Upper lobe of left lung (tissue), 6 donors: ENCODE measurements at regions not wholly inside any gene's neighbourhood (a gene's known extent, or its start where the extent isn't known, plus 50 kb on each side); places are given as distances from the start of the nearest gene placed in this dataset.

Experiments
- ATAC-seq, 2 donors: fragments of 200-7000 bp; cut with Tn5 transposase; one replicate each; pipeline ENCODE4 v1.9.1; 2022; ENCODE audit warnings: mild to moderate bottlenecking in 2 of 2, moderate library complexity in 2 of 2; ENCODE audit not compliant: low FRiP score in 2 of 2
- DNase-seq, 2 donors: peaks; one replicate each; pipeline ENCODE4 v3.0.0-alpha.2; 2019 to 2020
- H3K27ac ChIP-seq, 4 donors: fragments of 200-600 bp; sonication (generic); one replicate each; pipeline ENCODE4 v1.5.1; 2016 to 2019
- H3K27me3 ChIP-seq, 4 donors: fragments of 200-600 bp; sonication (generic); one replicate each; pipeline ENCODE4 v1.5.1; 2017 to 2019
- H3K36me3 ChIP-seq, 4 donors: fragments of 200-600 bp; sonication (generic); one replicate each; pipeline ENCODE4 v1.5.1; 2016 to 2019
- H3K4me1 ChIP-seq, 4 donors: fragments of 200-600 bp; sonication (generic); one replicate each; pipeline ENCODE4 v1.5.1; 2018 to 2019
- H3K4me3 ChIP-seq, 4 donors: fragments of 200-600 bp; sonication (generic); one replicate each; pipeline ENCODE4 v1.5.1; 2017 to 2019; ENCODE audit warnings: mild to moderate bottlenecking in 2 of 4, moderate library complexity in 1 of 4
- H3K9me3 ChIP-seq, 4 donors: fragments of 200-600 bp; sonication (generic); one replicate each; pipeline ENCODE4 v1.5.1; 2018 to 2019
- EP300 ChIP-seq, 4 donors: sonication (generic); formaldehyde crosslinking; IDR thresholded peaks; one replicate each; pipeline ENCODE4 v1.5.1; 2017; ENCODE audit warnings: antibody characterized with exemption in 4 of 4, control low read depth in 2 of 4
- POLR2A ChIP-seq, 4 donors: fragments of 450-650 bp; IDR thresholded peaks; one replicate each; pipeline ENCODE4 v1.5.1; 2016 to 2017; ENCODE audit warnings: antibody characterized with exemption in 4 of 4, mild to moderate bottlenecking in 2 of 4
- POLR2AphosphoS5 ChIP-seq, 2 donors: sonication (generic); formaldehyde crosslinking; IDR thresholded peaks; one replicate each; pipeline ENCODE4 v1.5.1; 2017; ENCODE audit warnings: antibody characterized with exemption in 2 of 2
- whole genome bisulfite sequencing, 2 donors: methylation state at CpG; one replicate each; pipeline ENCODE4 v1.1.5; 2017 to 2018; 5-methylcytosine and 5-hydroxymethylcytosine counted together
- TF ChIP-seq, protein P1 (sequence below), 6 experiments: fragments of 450-650 bp in 4 of 6; fragments of 200-600 bp in 2 of 6; sonication (generic) in 2 of 6; IDR thresholded peaks; one replicate each; pipeline ENCODE4 v1.5.1; 2016 to 2019; ENCODE audit warnings: antibody characterized with exemption in 6 of 6
- donor health status: DM: no; HTN: no; CAD: no; lungs with moderate emphysema.
- donor health status: DM: no; HTN: yes; CAD: no; lungs with severe emphysema.

DNA sequence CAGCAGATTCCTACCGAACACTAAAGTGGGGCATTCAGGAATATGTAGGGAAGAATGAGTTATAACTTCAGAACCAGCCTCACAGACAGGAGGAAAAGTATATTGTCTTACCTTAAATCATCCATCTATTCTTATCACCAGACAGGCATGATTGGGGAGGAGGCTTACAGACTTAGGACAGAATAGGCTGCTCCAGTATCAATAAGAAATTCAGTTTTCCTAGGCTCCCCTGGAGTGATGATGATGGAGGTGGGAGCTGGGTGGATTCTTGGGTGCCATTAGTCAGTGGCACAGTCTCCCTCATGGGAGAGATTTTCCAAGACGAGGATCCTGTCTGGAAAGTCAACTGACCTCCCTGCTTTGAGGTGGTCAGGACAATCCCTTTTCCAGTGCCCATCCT lies 225.0 kb downstream of the AASDHPPT start:
- no peak for TF ChIP-seq EP300 (IDR thresholded peaks at IDR 0.05)
- TF ChIP-seq, protein P1, sequence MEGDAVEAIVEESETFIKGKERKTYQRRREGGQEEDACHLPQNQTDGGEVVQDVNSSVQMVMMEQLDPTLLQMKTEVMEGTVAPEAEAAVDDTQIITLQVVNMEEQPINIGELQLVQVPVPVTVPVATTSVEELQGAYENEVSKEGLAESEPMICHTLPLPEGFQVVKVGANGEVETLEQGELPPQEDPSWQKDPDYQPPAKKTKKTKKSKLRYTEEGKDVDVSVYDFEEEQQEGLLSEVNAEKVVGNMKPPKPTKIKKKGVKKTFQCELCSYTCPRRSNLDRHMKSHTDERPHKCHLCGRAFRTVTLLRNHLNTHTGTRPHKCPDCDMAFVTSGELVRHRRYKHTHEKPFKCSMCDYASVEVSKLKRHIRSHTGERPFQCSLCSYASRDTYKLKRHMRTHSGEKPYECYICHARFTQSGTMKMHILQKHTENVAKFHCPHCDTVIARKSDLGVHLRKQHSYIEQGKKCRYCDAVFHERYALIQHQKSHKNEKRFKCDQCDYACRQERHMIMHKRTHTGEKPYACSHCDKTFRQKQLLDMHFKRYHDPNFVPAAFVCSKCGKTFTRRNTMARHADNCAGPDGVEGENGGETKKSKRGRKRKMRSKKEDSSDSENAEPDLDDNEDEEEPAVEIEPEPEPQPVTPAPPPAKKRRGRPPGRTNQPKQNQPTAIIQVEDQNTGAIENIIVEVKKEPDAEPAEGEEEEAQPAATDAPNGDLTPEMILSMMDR (IDR thresholded peaks at IDR 0.05) = no peak
- no peak for TF ChIP-seq POLR2AphosphoS5 (IDR thresholded peaks at IDR 0.05)
- TF ChIP-seq POLR2A (IDR thresholded peaks at IDR 0.05) = no peak
- Histone ChIP-seq H3K27me3 (no peaks in the 10 kb centered on the region), H3K36me3 (no peaks in the 10 kb centered on the region), H3K9me3 (peaks cover 0 to 5% (median 0%) of the 10 kb centered on the region in 4 donors), H3K4me1 (no peaks in the 10 kb centered on the region), H3K27ac (no peak overlapping the region), H3K4me3 (no peak overlapping the region)
- WGBS, 2 donors = 83 to 88% methylated on average over 2 of the region's 2 CpGs
- ATAC-seq (no peak), DNase-seq (no peak)

DNA sequence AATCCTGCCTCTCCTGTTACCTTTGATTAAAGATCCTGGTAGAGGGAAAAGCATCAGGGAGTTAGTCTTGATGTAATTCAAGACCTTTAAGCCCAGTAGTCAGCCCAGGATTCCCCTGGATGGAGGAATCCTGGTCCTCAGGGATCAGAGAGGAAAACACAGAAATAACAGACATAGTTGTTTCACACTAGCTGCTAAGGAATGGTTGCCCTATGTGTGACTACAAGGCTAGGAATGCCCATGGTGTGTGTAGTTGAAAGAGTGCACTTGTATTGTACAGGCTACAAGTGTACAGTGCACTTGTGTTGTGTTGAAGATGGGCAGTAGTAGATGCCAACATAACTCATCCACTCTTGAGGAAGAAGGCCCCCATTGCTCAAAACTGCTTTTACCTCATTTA lies 226.8 kb downstream of the AASDHPPT start:
- no peaks in the 10 kb centered on the region for H3K4me1 ChIP-seq
- no peak overlapping the region for H3K27ac ChIP-seq
- no peaks in the 10 kb centered on the region for H3K36me3 ChIP-seq
- H3K9me3 ChIP-seq = peaks cover 0 to 5% (median 0%) of the 10 kb centered on the region in 4 donors
- TF ChIP-seq EP300 (IDR thresholded peaks at IDR 0.05) (no peak), POLR2AphosphoS5 (IDR thresholded peaks at IDR 0.05) (no peak), POLR2A (IDR thresholded peaks at IDR 0.05) (no peak)
- TF ChIP-seq, protein P1 (IDR thresholded peaks at IDR 0.05) = no peak
- H3K4me3 ChIP-seq = no peak overlapping the region
- DNase-seq (no peak), ATAC-seq (no peak)
- H3K27me3 ChIP-seq = no peaks in the 10 kb centered on the region

DNA sequence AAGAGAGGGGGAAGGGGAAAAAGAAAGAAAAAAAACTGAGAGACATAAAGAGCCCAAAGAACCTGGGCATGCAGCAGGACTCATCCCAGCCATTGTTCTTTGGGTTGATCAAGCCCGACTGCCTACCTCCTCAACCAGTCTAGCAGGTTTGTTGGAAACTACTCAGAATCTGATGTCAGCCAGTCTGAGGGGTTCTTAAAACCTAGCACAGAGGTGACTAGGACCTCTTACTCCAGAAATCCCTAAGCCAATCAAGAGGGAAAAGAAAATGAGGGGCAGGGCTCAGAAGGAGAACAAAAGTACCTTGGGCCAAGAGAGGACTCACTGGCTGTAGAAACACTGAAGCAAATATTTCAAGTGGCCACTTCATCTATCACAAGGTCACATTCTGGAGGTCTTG lies 228.0 kb downstream of the AASDHPPT start:
- H3K27me3 ChIP-seq = no peaks in the 10 kb centered on the region
- H3K4me3 ChIP-seq = no peak overlapping the region
- DNase-seq = peak in 1 of 2 donors; percentile 46
- no peak overlapping the region for H3K27ac ChIP-seq
- no peaks in the 10 kb centered on the region for H3K36me3 ChIP-seq
- TF ChIP-seq POLR2AphosphoS5 (IDR thresholded peaks at IDR 0.05) = no peak
- TF ChIP-seq, protein P1 (IDR thresholded peaks at IDR 0.05) = no peak
- TF ChIP-seq EP300 (IDR thresholded peaks at IDR 0.05) = no peak
- TF ChIP-seq POLR2A (IDR thresholded peaks at IDR 0.05) = no peak
- H3K9me3 ChIP-seq = peaks cover 0 to 5% (median 0%) of the 10 kb centered on the region in 4 donors
- H3K4me1 ChIP-seq = no peaks in the 10 kb centered on the region
- WGBS, 2 donors = 55 to 57% methylated on average over 1 of the region's 1 CpG
- peak; percentile 34 to 61 for ATAC-seq

DNA sequence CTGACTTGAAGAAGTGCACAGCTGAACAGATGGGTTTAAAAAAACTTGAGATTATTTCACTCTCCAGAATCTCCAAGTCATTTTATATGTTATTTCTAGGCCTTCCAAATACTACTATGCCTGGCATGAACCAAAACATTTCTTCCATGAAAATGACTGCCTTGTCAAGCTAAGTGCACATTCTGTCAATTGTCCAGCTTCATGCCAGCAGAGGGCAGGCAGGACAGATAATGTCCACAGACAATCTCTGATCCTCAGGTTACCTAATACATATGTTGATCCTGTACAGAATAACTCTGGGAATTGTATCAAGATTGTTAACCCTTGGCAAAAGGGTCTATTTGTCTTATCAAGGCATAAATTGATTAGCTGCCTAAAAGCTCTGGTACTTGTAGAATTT lies 229.5 kb downstream of the AASDHPPT start:
- DNase-seq = no peak
- no peak overlapping the region for H3K4me3 ChIP-seq
- no peaks in the 10 kb centered on the region for H3K4me1 ChIP-seq
- H3K36me3 ChIP-seq = no peaks in the 10 kb centered on the region
- TF ChIP-seq, protein P1 (IDR thresholded peaks at IDR 0.05) = no peak
- TF ChIP-seq EP300 (IDR thresholded peaks at IDR 0.05) = no peak
- no peak for TF ChIP-seq POLR2AphosphoS5 (IDR thresholded peaks at IDR 0.05)
- no peak for TF ChIP-seq POLR2A (IDR thresholded peaks at IDR 0.05)
- no peak overlapping the region for H3K27ac ChIP-seq
- H3K9me3 ChIP-seq = peaks cover 0 to 5% (median 0%) of the 10 kb centered on the region in 4 donors
- no peak for ATAC-seq
- H3K27me3 ChIP-seq = no peaks in the 10 kb centered on the region

DNA sequence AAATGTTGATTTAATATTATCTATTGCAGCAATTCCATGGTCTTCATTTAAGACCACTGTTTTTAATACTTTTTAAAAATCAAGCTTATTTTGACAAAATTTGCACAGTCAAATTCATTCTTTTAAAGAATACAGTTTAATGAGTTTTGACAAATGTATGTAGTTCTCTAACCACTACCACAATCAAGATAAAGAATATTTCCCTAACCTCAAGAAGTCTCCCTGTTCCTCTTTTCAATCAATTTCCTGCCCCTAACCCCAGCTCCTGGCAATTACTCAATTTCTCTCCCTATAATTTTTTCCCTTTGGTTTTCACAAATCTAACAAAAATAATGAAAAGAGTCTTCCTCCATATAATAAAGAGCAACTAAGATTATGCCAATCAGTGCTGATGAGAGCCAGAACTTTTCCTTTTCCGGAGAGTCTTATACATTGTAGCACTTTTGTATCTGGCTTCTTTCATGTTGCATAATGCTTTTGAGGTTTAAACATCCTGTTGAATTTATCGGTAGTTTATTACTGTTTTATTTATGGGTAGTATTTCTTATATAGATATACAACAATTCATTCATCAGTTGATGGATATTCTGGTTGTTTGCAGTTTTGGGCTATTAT lies 231.7 kb downstream of the AASDHPPT start:
- DNase-seq (no peak), ATAC-seq (no peak)
- TF ChIP-seq EP300 (IDR thresholded peaks at IDR 0.05) = no peak
- TF ChIP-seq POLR2AphosphoS5 (IDR thresholded peaks at IDR 0.05) = no peak
- TF ChIP-seq, protein P1 (IDR thresholded peaks at IDR 0.05) = no peak
- no peak for TF ChIP-seq POLR2A (IDR thresholded peaks at IDR 0.05)
- Histone ChIP-seq H3K4me1 (no peaks in the 10 kb centered on the region), H3K27me3 (no peaks in the 10 kb centered on the region), H3K4me3 (no peak overlapping the region), H3K27ac (no peak overlapping the region), H3K36me3 (no peaks in the 10 kb centered on the region), H3K9me3 (no peaks in the 10 kb centered on the region)
- 47 to 54% methylated on average over 2 of the region's 2 CpGs for WGBS, 2 donors
